ENCODE measurements at regions not wholly inside any gene's neighbourhood (a gene's known extent, or its start where the extent isn't known, plus 50 kb on each side); places are given as distances from the start of the nearest gene placed in this dataset.

DNA sequence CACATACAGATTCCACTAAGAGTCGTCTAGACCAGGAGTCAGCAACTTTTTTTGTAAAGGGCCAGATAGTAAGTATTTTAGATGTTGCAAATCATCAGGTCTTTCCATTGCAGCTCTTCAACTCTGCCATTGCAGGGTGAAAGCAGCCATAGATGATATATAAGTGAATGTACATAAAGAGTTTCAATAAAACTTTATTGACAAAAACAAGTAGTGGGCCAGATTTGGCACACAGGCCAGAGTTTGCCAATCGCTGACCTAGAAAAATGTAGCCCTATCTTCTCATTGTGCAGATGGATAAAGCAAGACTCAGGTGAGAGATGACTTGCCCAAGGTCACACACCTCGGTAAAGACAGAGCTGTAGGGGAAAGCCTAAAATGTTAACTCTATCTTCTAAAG is 474.7 kb downstream of the MED13L start:
- TF ChIP-seq, protein P1, sequence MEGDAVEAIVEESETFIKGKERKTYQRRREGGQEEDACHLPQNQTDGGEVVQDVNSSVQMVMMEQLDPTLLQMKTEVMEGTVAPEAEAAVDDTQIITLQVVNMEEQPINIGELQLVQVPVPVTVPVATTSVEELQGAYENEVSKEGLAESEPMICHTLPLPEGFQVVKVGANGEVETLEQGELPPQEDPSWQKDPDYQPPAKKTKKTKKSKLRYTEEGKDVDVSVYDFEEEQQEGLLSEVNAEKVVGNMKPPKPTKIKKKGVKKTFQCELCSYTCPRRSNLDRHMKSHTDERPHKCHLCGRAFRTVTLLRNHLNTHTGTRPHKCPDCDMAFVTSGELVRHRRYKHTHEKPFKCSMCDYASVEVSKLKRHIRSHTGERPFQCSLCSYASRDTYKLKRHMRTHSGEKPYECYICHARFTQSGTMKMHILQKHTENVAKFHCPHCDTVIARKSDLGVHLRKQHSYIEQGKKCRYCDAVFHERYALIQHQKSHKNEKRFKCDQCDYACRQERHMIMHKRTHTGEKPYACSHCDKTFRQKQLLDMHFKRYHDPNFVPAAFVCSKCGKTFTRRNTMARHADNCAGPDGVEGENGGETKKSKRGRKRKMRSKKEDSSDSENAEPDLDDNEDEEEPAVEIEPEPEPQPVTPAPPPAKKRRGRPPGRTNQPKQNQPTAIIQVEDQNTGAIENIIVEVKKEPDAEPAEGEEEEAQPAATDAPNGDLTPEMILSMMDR (conservative IDR thresholded peaks at IDR 0.05; ENCODE audit: low read length), result no peak
- TF ChIP-seq EZH2phosphoT487 (IDR thresholded peaks at IDR 0.05; ENCODE audit: borderline replicate concordance), result no peak

All from Loucy (cell line).